ENCODE measurements at regions not wholly inside any gene's neighbourhood (a gene's known extent, or its start where the extent isn't known, plus 50 kb on each side); places are given as distances from the start of the nearest gene placed in this dataset.

GRCh38 chr13:56670563-56670962 lies 470.2 kb upstream of the PRR20A start:
- Histone ChIP-seq H3K9me3 (peaks cover 0 to 6% (median 0%) of the 10 kb centered on the region in 12 donors), H3K36me3 (no peaks in the 10 kb centered on the region), H3K27ac (no peak overlapping the region), H3K27me3 (no peaks in the 10 kb centered on the region), H3K4me1 (peaks cover 0 to 3% (median 0%) of the 10 kb centered on the region in 12 donors), H3K4me3 (no peak overlapping the region)
- WGBS, 4 donors = 75 to 83% (median 78%) methylated on average over 2 of the region's 2 CpGs
- TF ChIP-seq POLR2A (IDR thresholded peaks at IDR 0.05) (no peak), CTCF (IDR thresholded peaks at IDR 0.05) (no peak)
- DNase-seq (no peak), ATAC-seq (no peak)
- intact Hi-C loops (cut with DNase I) = no loop called here

- no peak for TF ChIP-seq CTCF (IDR thresholded peaks at IDR 0.05)
- TF ChIP-seq POLR2A (IDR thresholded peaks at IDR 0.05) = no peak
- intact Hi-C loops (cut with DNase I) = no loop called here
- no peak for ATAC-seq
- H3K27ac ChIP-seq = no peak overlapping the region
- WGBS, 4 donors = 47 to 70% (median 55%) methylated on average over 1 of the region's 1 CpG
- no peaks in the 10 kb centered on the region for H3K36me3 ChIP-seq
- peaks cover 0 to 45% (median 15%) of the 10 kb centered on the region in 12 donors for H3K9me3 ChIP-seq
- H3K4me1 ChIP-seq = no peaks in the 10 kb centered on the region
- no peak overlapping the region for H3K4me3 ChIP-seq
- H3K27me3 ChIP-seq = no peaks in the 10 kb centered on the region
- DNase-seq = no peak
Measured at GRCh38 chr13:56681404-56681803, 459.3 kb upstream of the PRR20A start.

GRCh38 chr13:56687131-56687530 lies 453.6 kb upstream of the PRR20A start:
- TF ChIP-seq CTCF (IDR thresholded peaks at IDR 0.05) = no peak
- TF ChIP-seq POLR2A (IDR thresholded peaks at IDR 0.05) = no peak
- DNase-seq = no peak
- peaks cover 0 to 7% (median 0%) of the 10 kb centered on the region in 12 donors for H3K9me3 ChIP-seq
- H3K27ac ChIP-seq = no peak overlapping the region
- H3K27me3 ChIP-seq = no peaks in the 10 kb centered on the region
- 67 to 73% (median 71%) methylated on average over 1 of the region's 1 CpG for WGBS, 4 donors
- no peaks in the 10 kb centered on the region for H3K36me3 ChIP-seq
- no peak for ATAC-seq
- H3K4me1 ChIP-seq = no peaks in the 10 kb centered on the region
- intact Hi-C loops (cut with DNase I) = no loop called here
- H3K4me3 ChIP-seq = no peak overlapping the region

GRCh38 chr13:56697011-56697410 lies 443.7 kb upstream of the PRR20A start:
- Histone ChIP-seq H3K9me3 (peaks cover 0 to 7% (median 0%) of the 10 kb centered on the region in 12 donors), H3K36me3 (no peaks in the 10 kb centered on the region), H3K27me3 (no peaks in the 10 kb centered on the region), H3K4me3 (no peak overlapping the region), H3K4me1 (no peaks in the 10 kb centered on the region), H3K27ac (no peak overlapping the region)
- DNase-seq = no peak
- ATAC-seq = no peak
- TF ChIP-seq POLR2A (IDR thresholded peaks at IDR 0.05) (no peak), CTCF (IDR thresholded peaks at IDR 0.05) (no peak)
- WGBS, 4 donors = 66 to 74% (median 67%) methylated on average over 3 of the region's 3 CpGs
- intact Hi-C loops (cut with DNase I) = no loop called here

Measured in heart left ventricle (tissue), 16 donors.